ENCODE measurements at regions not wholly inside any gene's neighbourhood (a gene's known extent, or its start where the extent isn't known, plus 50 kb on each side); places are given as distances from the start of the nearest gene placed in this dataset.
"Not testable (repeated sequence)": the region's sequence is repeated elsewhere in the genome, so short reads cannot be mapped to it uniquely, and the experiment has no call there.

DNA sequence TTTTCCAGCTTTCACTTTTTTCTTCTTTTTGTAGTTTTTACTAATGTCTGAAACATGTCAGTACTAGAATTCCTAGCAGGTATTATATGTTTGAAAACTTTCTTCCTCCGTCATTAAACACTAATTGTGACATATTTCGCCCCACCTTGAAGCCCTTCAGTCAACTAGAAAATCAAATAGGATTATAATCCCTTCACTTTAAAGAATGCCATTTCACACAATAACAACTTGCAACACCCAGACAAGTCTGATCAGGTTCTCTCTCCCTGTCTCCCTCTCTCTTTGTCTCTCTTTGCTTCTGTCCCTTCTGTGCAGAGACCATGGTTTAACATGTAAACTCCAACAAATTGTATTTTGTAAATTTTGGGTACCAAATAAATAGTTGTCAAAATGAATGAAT, 373.5 kb downstream of the SEMA3D start:
- DNase-seq = no peak

DNA sequence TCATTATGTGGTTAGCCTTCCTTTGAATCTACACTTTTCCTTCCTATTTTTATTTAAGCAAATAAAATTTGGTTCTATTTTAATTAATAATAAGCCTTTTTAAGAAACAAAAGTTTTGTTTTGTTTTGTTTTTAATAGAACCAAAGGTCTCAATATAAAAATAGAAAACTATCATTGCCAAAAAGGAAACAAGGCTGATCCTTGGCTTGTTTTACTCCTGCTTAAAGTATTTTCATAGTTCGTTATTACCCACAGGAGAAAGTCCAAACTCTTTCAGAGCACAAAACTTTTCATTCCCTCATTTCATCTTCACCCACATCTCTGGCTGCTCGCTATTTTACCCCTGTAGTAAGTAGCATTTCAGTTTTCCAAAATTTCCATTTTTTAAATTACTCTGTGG, 374.8 kb downstream of the SEMA3D start:
- DNase-seq = no peak

DNA sequence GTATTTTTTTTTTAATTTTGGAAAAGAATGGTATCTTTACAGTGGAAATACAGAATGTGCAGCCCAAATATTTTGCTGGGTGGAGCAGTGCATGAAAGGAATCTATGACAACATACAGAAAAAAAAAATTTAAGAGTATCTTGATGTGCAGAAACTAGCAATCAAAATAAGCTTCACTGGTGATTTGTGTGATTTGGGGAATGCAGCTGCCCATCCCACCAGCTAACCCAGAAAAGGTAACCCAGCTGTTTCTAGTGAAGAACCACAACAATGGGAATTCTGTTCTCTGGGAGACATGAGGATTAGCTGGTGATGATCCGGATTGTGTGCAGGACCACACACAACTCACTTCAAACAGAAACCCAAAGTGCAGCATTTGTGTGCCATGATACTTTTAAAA, 375.5 kb downstream of the SEMA3D start:
- DNase-seq = no peak

DNA sequence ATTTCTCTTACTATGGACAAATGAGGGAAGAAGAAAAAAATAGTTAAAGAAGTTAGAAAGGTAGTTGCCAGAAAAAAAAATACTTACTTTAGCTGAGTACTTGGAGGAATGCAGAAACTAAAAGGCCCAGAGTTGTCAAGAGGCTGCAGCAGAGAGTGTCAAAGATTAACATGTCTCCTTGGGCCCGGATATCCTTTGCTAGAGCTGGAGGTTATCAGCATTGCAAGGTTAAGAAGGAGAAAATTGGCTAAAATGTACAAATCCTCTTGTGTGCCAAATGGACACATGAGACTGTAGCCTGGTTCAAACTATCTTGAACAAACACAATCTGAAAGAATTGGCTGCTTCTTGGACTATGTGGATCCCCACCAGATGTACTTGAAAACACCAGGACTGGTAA, 377.0 kb downstream of the SEMA3D start:
- no peak for DNase-seq

DNA sequence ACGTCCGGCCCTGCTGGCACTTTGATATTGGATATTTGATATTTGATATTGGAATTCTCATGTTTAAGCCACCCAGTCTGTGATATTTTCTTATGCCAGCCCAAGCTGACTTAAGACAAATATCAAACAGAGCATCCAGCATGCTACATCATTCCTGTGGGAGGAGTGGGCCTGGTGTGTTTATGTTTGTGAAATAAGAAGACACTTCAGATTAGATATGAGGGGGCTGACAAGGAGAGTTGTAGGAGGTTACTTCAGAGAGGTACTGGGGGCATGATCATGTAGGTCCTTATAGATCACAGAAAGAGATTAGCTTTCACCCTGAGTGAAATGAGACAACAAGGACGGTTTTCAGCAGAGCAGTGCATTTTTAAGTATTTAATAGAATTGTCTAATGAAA, 382.9 kb downstream of the SEMA3D start:
- DNase-seq = no peak

DNA sequence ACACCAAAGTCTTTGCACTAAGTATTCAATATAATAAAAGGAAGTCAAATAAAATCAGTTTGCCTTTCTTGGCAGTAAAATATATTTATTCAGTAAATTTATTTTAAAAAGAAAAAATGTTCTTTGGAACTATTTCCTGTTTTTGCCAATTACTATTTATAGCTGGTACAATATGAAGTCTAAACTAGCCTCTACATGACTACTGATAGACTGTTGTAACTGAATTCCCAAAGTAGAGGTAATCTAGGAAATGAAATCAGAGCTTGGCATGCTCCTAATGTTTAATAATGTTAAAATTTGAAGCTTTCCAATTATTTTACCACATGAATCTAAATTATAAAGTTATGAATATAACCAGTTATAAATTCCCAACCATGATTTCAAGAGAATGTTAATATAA, 385.5 kb downstream of the SEMA3D start:
- no peak for DNase-seq

DNA sequence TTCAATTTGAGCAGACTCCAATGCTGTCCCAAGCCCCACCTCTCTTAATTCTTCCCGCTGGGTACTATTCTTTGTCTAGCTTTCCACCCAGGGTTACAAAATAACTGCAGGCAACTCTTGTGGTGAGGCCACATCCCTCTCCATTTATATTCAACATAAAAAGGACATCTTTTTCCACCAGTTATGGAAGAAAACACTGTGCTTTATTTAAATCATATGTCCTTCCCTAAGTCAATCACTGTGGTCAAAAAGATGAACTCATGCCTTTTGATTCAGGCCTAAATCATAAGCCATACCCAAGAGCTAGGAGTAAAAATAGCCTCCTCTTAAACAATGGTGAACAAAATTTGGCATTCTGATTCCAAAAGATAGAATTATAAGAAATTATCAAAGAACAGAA, 386.0 kb downstream of the SEMA3D start:
- no peak for DNase-seq

DNA sequence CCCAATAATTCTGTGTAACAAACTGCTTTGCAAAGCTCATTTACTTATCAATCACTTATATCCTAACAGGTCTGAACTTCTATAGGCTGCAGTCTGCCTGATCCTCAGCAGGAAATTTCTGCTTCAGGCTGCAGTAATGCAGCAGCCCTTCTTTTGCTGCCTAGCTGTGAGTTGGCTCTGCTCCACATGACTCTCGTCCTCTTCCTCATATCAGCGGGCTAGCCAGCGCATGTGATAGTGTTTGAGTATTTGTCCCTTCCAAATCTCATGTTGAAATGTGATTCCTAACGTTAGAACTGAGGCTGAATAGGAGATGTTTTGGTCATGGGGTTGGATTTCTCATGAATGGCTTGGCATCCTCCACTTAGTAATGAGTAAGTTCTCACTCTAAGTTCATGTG, 387.8 kb downstream of the SEMA3D start:
- DNase-seq = no peak

DNA sequence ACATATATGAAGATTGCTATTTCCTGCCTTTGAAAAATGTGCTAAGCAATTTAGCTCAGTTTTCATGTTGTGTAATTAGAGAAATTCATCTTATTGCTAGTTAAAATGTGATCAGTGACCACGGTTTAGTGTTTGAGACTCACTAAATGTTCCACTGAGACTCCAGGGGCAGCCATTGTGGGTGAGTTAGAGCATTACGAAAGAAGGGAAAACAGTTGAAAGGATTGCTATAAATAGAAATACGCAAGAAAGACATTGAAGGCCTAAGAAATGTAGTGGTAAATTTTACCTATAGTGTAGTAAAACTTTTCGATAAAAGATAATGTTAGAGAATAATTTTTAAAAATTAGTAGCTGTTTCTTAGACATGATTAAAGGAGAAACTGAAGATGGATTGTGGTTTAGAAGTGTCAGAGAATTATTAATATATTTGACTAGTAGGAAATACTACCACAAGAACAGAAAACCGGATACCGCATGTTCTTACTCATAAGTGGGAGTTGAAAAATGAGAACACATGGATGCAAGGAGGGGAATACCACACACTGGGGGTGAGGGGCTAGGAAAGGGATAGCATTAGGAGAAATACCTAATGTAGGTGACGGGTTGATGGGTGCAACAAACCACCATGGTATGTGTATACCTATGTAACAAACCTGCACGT, 394.5 kb downstream of the SEMA3D start:
- no peak for DNase-seq

DNA sequence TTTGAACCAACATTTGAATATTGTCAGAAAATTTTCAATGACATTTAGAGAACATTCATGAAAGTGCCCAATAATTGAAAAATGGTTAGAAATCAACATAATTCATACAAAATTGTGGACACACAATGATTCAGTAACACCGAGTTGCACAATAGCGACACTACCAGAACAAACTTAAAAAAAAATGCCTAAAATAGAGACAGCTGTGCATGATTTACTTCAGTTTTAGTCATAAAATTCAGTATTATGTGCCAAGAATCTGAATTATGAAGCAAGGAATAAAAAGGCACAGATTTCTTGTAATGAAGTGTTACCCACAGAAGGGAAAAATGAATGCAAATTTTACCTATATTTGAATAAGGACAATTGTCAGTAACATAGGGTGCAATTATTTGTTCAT, 396.0 kb downstream of the SEMA3D start:
- no peak for DNase-seq

DNA sequence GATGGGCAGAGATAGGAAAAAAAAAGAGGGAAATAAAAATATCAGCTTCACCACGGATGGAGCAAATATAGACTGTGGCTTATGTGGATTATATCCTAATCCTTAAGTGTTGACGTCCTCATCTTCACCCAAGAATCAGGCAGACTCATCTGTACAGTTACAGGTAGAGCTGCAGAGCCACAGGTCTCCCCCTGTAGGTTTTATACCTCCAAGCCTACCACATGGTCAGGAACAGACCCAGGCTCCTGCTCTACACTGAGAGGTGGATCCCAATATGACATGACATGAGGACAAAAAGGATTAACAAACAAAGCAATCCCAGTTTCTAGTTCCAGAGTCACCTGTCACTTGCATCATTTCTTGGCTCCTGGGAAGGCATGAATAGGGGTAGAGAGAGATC, 400.8 kb downstream of the SEMA3D start:
- no peak for DNase-seq

DNA sequence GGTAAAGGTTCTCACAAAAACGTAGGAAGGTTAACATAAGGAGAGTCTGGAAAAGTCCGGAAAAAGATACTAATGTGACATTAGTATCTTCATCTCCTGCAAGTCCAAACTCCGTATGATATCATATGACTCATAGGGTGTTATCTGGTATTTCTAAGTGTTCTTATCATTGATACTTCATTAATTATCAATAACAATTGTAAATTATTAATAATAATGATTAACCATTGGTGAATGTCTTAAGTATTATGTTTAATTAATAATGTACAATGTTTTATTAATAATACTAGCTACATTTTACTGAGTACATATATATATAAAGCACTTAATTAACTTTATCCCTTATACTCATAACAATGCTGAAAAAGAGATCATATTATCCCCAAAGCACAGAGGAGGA, 402.4 kb downstream of the SEMA3D start:
- no peak for DNase-seq

DNA sequence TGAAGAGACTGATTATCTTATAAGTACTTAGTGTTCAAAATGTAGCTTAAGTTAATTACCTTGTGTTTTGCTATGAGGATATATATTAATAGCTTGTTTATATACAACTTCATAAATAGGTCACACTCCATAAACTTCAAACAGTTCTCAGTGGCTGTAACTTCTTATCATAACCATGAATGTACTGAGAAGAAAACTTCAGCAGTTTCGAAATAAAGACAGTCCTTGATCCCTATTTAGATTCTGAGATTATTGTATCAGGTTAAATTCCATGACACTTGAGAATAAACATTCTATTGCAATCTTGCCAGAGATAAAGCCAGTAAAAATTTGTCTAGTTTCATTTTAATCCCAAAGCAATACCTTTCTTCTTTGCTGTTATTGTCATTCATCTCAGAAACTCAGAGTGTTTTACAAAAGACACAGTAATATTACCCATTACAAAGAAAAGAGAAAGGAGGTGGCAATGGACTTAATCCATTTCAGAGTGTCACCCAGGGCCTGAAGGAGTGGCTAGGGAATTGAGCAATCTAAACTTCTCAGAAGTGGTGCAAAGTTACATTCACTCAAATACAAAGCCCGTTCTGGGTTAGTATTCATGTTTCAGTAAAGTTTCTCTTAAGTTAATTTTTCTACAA, 403.6 kb downstream of the SEMA3D start:
- no peak for DNase-seq

DNA sequence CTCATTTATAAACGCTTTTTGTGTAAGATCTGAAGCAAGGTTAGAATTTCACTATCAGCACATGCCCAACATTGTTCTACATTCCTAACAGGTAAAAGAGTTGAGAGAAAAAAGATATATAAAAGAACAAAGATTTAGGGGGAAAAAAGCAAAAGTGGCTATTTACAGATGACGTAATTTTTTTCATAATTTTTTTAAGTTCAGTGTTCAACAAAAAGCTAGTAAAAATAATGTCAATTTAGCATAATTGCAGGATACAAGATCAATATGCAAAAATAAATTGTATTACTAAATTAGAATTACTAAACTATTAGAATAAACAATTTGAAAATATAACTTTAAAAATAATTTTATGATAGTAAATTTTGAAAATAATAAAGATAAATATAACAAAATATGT, 405.0 kb downstream of the SEMA3D start:
- no peak for DNase-seq

DNA sequence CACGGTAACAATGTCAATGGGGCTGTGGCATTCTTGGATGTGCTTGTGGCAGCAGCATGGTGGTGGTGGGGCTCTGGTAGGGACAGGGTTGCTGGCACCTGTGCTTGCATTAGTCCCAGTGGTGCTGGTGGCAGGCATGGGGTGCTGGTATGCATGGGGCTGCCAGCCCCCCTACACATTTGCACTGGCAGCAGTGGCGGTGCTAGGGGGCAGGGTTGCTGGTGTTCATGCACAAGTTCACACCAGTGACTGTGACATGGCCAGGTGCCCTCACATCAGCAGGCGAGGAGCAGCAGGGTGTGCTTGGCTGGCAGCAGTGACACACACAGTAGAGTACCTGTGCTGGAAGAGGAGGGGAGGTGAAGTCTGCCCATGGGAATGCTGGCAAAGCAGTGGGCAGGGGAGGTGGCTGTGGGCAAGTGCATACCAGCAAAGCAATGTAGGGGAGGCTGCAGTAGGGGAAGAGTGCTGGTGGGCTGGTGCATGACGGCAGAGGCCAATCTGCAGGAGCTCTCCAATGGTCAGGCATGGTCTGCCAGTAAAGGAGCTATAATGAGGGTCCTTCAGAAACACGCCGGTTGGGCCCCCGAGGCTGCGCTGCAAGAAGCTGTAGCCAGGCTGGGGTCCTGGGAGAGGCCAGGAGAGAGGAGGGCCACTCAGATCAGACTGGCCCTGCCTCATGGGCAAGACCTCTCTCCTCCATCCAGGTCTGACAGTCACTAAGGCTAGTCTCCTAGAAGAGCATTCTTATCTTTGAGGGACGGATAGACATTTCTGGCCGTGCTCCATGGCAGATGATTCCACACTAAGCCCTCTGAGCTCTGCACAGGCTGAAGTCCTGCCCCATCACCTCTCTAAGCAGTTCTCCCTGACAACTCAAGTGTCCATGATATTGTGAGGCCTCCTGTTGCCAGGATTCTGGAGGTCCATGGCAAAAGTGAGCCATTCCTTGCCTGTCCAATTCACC, 406.4 kb downstream of the SEMA3D start:
- no peak for DNase-seq

DNA sequence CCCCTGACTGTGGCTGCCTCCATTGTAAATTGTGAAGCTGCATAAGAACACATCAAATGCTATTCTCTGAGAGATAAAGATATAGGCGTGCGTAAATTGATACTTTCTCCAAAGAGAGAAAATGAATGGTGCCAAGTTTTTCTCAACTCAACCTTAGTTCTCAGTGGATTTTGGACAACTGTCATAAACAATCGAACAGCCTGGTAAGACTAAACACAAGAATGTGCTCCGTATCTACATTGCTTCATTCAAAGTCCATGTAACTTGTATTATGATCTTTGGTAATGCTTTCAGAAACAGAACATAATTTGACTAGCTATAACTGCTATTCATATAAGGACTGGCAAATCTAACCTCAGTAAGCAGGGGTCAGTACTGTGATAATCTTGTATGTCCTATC, 429.1 kb downstream of the SEMA3D start:
- no peak for DNase-seq

DNA sequence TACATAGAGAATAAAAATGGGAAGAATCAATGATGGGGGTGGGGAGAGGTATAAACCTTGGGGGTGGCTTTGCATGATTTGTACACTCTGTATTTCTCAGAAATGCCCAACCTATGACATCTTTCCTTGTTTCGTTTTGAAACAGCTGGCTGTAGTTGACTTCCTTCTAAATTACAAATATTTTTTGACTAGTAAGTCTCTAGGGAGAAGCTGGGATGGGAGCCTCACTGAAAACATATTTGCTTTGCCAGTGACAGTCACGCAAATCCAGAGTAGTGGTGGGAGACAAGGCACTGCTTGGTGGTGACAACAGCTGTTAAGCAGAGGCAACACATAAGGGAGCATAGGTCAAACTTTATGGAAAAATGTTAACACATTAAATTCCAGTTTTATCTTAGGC, 440.5 kb downstream of the SEMA3D start:
- no peak for DNase-seq

DNA sequence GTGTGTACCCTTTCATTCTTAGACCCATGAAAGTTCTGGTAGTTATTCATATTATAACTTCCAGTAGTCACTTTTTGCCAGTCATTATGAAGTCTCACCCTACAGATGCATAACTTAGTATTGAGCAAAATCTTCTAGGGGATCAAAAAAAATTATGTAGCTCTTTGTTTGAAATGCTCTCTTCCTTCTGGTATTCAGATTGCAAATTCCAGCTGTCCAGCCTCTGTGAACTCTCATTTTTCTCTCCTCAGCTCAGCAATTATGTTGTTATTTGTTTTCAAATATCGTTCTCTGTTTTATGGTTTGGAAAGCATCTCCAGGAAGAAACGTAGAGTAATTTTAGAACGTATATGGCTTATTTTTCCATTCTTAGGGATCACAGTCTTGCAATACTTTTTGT, 442.5 kb downstream of the SEMA3D start:
- no peak for DNase-seq

DNA sequence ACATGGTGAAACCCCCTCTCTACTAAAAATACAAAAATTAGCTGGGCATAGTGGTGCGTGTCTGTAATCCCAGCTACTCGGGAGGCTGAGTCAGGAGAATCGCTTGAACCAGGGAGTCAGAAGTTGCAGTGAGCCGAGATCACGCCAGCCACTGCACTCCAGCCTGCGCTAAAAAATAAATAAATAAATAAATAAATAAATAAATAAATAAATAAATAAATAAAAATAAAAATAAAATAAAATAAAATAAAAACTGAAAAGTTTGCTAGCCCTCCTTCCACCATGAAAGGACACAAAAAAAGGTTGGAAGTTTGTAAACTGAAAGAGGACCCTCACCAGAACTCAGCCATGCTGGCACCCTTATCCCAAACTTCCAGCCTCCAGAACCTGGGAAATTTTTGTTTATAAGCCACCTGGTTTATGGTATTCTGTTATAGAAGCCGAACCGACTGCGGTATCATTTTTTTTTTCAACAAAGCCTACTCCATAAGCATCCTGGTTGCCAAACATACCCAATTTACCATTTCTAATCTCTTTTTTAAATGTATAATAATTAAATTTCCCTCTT, 448.2 kb downstream of the SEMA3D start:
- no peak for DNase-seq

DNA sequence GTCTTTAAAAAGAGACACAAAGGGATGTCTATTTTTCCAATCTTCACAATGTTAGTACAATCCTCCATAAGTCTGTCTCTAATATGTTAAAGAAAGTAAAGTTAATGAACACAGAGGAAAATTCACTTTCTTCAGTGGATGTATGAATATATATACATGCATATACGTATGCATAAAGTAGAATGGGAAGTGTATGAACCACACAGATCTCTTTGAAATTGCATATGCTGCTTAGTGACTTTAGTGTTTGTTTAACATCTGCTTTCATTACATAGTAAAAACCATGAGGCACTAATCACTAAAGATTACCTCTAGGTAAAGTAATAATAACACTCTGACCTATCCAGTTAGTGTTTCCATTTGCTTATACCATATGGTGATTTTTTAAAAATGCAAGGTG, 451.2 kb downstream of the SEMA3D start:
- DNase-seq = no peak

DNA sequence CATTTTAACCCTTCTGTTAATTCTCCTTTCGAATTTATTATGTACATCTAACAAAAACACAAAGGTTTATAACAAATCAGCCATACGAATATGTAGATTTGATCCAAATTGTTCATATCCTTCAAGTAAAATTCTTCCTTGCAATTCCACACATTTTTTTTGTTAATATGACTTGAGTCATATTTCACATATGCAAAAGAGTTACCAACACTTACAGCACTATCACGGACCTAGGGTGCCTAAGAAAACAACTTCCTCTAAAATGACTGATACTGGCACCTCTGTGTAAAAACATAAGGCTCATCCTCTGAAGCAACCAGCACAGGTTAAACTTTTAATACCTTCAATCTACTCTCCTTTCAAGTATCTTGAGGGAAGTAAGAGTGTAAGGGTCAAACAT, 451.8 kb downstream of the SEMA3D start:
- no peak for DNase-seq

DNA sequence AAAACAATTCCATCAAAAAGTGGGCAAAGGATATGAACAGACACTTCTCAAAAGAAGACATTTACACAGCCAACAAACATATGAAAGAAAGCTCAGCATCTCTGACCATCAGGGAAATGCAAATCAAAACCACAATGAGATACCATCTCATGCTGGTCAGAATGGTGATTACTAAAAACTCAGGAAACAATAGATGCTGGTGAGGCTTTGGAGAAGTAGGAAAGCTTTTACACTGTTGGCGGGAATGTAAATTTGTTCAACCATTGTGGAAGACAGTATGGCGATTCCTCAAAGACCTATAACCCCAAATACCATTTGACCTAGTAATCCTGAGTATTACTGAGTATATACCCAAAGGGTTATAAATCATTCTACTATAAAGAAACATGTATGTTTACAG, 452.9 kb downstream of the SEMA3D start:
- DNase-seq = not testable (repeated sequence)

DNA sequence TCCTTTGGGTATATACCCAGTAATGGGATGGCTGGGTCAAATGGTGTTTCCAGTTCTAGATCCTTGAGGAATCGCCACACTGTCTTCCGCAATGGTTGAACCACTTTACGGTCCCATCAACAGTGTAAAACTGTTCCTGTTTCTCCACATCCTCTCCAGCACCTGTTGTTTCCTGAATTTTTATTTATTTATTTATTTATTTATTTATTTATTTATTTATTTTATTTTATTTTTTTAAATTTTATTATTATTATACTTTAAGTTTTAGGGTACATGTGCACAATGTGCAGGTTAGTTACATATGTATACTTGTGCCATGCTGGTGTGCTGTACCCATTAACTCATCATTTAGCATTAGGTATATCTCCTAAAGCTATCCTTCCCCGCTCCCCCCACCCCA, 456.0 kb downstream of the SEMA3D start:
- not testable (repeated sequence) for DNase-seq

DNA sequence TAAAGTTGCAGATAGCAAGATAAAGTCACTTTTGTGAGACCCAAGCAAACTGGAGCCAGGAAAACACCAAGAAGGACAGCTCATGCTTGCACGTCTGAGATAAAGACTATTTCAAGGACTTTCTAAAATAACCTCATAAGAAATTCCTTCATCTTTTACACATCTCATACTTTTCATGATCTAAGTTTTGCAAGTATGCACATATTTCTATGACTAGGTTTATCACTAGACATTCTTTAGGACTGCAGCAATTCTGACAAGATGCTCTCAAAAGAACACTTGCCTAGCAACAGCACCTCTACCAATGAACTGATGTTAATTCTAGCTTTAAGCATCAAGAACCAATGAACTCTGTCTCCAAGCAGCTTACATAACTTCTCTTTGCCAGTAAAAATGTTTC, 457.6 kb downstream of the SEMA3D start:
- no peak for DNase-seq

Data from activated CD4-positive, alpha-beta T cell treated with anti-CD3 and anti-CD28 coated beads, Interleukin-2, amount 50 U/mL, for 16 hours (primary cell).